HG03439 (cell line): ENCODE measurements at regions not wholly inside any gene's neighbourhood (a gene's known extent, or its start where the extent isn't known, plus 50 kb on each side); places are given as distances from the start of the nearest gene placed in this dataset.
"Not testable (repeated sequence)": the region's sequence is repeated elsewhere in the genome, so short reads cannot be mapped to it uniquely, and the experiment has no call there.

Experiments
- ATAC-seq: cut with Tn5 transposase; IDR thresholded peaks from one replicate; pipeline ENCODE4 v1.9.1; 2021; ENCODE audit warnings: mild to moderate bottlenecking, moderate library complexity; ENCODE audit not compliant: unreplicated experiment

GRCh38 chr6:166253778-166254204, 54.4 kb downstream of the PRR18 start:
- ATAC-seq: no peak

- ATAC-seq: no peak
Measured at GRCh38 chr6:166253281-166253681, 54.9 kb downstream of the PRR18 start.

DNA sequence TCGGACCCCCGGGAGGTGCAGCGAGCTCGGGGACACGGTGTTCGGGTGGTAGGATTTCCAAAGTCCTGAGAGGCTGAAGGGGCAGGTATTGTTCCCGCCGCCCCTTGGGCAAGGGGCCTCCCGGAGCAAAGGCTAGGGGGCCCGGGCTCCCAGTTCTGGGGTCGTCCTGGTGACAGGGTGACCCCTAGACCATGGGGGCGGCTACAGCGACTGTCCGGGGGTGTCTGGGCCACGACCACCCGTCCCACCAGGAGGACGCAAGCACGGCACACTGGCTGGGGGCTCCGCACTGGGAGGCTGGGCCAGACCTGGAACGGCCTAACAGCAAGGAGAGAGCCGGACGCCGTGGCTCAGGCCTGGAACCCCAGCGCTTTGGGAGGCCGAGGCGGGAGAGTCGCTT, 55.6 kb downstream of the PRR18 start:
- no peak for ATAC-seq

GRCh38 chr6:166251655-166252054, 56.5 kb downstream of the PRR18 start:
- ATAC-seq: no peak

DNA sequence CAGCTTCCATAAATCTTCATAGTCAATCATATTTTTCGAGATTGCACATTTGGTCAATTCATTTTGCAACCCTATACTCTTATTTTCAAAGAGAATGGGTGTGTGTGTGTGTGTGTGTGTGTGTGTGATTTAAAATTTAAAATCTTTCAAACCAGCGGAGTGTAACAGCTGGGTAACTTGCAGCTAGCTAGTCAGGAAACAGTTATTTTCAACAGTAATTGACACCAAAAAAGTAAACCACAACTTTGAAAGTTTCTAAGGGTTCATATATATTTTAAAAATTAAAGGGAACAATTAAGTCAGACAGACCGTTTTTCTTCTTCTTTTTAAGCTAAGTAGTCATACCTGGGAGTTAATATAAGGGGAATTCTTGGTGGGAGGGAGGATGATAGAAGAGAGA, 57.0 kb downstream of the PRR18 start:
- no peak for ATAC-seq

DNA sequence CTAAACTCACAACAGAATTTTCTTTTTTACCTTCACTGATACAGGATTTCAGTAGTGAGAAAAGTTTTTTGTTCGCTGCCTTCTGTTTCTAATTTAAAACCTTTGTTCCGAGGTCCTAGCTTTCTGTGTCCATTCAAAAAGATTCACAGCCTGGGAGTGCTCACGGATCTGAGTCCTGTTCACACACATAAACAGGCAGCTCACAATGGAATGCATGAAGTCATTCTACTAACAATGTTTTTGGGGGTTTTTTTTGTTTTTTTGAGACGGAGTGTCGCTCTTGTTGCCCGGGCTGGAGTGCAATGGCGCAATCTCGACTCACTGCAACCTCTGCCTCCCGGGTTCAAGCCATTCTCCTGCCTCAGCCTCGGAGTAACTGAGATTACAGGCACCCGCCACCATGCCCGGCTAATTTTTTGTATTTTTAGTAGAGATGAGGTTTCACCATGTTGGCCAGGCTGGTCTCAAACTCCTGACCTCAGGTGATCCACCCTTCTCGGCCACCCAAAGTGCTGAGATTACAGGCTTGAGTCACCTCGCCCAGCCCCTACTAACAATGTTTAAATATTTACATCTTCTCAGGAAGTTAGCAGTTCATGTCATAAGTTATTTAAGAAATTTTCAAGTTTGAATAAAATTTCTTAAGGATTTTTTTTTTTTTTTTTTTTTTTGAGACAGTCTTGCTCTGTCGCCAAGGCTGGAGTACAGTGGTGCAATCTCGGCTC, 59.0 kb downstream of the PRR18 start:
- not testable (repeated sequence) for ATAC-seq

- ATAC-seq: no peak
Measured at GRCh38 chr6:166245148-166245547, 63.0 kb downstream of the PRR18 start.

DNA sequence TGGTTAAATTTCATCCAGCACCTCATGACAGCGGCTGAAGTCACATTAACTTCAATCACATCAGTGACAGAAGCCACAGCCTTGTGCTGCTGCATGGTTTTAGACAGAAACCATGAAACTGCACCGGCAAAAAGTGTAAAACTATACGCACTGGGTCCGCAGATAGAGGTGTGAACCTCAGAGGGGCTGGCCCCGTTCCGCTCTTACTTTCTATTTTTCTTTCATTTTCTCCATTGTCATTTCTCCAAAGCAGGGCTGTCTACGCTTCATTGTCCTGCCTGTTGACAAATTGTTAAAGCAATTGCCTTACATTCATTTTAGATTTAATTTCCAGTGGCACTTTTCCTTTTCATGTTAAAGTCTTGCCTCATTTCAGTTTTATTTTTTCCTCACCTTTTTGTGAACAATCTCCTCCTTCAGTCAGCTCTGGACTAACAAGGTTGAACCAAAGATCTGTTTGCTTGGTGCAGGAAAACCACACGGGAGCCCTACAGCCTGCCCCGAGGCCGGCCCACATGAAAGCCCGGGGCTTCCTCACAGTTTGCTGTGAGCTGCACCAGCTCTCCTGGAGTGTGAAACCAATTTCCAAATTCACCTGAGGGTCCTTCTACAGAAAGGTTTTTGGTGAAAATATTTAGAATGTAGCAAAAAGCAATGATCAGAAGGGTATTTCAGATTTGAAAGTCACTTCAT, 63.7 kb downstream of the PRR18 start:
- ATAC-seq: peak; percentile 89

- no peak for ATAC-seq
Measured at GRCh38 chr6:166242888-166243287, 65.3 kb downstream of the PRR18 start.

DNA sequence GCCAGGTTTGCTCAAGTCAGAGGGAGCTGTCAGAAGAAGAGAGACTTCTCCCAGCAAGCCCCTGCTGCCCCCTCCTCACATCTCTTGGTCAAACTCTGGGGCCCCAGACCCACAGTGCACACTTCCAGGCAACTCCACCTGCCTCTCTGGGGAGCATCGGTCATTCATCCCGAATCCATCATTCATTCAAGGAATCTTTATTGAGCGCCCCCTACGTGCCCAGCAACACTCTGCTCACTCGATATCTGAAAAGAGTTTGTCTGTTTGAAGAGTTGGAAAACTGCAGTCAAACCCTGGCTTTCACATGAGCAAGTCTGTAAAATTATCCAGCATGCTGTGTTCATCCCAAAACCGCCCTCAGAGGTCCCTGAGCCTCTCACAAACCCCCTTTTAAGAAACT, 66.2 kb downstream of the PRR18 start:
- no peak for ATAC-seq

DNA sequence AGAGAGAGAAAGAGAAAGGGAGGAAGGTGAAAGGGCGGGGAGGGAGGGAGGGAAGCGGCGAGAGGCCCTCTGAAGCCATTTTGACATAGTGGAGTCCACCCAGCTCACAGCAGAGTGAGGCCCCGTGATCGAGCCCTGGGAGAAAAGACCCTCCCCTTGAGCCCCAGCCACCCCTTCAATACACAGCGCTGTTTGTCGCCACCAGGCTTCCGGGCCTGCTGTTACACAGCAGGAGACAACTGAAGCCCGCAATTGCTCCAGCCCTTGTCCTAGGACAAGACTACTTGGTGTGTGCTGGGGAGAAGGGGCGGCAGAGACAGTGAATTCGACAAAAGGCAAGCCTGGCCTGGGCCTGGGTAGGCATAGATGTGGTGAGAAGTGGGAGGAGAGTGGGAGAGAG, 67.3 kb downstream of the PRR18 start:
- ATAC-seq: no peak

GRCh38 chr6:166237617-166238016, 70.0 kb upstream of the TBXT start:
- ATAC-seq: no peak

DNA sequence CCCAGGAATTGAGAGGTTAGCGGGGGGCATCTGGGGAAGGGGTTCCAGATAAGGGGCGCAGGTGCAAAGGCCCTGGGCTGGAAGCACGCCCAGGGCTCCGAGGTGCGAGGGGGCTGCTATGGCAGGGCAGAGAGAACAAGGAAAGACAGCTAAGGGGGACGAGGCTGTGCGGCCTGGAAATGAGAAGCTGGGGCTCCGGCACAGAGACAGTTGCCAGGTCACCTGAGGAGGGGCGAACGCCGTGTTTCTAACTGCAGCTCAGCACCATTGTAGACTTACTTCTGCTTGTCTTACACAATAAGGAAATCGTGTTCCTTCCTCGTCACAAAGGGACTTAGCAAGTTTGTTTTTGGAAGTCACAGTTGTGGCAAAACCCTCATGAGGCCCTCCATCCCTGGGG, 68.9 kb upstream of the TBXT start:
- ATAC-seq: no peak

DNA sequence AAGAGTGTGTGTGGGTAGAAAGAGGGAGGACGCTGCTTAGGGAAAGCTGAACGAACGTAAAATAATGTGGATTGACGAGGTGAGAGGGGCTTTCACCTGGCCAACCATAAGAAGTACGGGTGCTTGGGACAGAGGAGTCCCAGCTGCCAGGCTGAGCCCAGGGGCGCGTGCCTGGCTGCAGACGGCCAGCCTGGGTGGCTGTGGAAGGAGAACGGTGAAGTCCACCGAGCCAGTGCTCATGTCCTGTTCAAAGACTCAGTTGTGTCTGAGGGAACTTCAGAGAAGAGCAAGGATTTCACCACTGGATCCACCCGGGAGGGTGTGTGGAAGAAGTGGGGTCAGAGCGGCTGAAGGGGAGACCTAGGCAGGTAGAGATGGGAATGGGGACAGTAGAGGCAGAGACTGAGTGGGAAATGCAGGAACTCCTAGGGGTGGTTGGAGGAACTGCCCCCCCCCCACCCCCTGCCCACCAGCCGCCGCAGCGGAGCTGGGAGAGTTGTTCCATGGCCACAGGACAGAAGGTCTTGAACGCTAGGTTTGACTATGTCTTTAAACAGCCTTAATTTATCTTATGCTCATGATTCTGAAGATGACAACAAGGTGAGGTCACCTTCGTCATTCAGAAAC, 68.1 kb upstream of the TBXT start:
- no peak for ATAC-seq

DNA sequence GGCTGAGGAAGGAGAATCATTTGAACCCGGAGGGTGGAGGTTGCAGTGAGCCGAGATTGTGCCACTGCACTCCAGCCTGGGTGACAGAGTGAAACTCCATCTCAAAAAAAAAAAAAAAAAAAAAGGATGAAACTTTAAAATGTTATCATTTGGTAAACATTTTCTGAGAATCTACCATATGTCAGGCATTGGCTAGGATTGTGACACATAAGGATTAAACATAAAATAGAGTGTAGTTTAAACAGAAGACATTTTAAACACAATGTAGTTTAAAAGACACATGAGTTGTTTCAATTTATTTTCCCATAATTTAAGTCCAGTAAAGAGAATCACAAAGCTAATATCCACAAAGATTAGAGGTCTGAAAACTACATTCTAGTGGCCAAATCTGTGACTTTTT, 63.5 kb upstream of the TBXT start:
- not testable (repeated sequence) for ATAC-seq

DNA sequence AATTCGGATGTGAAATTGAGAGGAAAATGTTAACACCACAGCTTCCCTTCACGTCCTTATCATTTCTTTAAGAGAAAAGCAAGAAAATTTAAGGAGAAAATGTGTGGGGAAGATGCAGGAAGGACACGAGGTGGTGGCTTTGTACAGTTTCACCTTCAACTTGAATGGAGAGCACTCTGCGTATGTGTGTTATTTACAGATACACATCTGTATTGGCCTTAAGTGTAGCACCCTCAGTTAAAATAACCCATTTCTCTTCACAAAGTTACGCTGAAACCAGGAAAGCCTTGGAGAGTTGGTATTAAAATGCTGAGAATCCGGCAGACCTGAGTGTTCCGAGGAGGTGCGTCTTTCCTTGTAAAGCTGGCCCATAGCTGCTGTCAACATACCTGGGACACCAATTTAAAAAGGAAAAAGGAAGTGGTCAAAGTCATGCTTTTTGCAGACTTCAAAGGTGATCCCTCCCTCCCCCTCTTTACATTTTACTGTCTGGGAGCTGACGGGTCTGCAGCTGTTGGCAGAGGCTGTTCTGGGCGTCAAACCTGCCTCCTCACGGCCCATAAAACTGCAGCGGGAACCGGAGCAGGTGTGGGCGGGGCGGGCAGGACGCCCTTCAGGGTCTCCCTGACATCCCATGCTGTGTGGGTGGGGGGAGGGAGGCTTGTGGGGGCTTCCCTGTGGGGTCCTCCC, 61.3 kb upstream of the TBXT start:
- no peak for ATAC-seq

DNA sequence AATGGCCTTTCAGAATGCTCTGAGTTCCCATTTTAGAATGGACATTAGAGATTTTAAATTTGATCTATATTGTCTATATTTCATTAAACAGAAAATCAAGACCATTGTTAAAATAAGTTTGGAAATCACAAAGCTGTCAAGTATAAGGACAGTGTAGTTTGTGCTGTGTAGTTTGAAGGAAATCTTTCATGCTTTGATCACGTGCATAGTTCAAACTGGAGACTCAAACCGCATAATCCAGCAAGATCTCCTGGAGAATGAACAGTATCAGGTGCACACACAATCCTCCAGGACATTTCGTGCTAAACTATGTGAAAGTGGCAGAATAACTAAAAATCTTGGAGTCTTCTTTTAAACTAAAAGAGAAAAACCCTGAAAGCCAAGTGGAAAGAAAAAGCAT, 60.8 kb upstream of the TBXT start:
- ATAC-seq: no peak

- no peak for ATAC-seq
Measured at GRCh38 chr6:166223079-166223478, 55.4 kb upstream of the TBXT start.

DNA sequence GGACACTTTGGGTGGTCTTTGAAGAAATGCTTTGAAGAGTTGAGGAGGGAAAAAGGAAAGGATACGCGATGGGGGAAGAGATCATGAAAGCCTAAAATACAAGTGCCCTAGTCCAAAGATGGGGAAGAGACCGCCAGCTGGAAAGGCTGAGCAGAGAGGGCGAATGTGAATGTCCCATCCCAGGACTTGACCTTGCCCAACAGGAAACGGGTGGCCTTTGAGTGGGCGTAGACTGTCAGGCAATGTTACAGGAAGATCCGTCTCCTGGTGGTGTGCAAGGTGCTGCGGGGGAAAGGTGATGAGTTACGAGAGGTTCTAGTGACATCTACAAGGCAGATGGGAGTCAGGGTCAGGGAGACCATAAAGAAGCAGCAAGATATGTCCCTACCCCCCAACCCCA, 55.0 kb upstream of the TBXT start:
- no peak for ATAC-seq

DNA sequence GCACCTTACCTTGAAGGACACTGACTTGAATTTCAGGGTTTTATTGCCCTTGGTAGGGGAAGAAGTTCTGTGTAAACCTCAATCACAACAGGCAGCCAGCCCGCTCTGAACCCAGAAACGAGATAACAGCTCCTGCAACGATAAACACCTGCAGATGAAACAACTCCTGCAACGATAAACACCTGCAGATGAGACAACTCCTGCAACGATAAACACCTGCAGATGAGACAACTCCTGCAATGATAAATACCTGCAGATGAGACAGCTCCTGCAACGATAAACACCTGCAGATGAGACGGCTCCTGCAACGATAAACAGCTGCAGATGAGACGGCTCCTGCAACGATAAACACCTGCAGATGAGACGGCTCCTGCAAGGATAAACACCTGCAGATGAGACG, 54.0 kb upstream of the TBXT start:
- no peak for ATAC-seq

DNA sequence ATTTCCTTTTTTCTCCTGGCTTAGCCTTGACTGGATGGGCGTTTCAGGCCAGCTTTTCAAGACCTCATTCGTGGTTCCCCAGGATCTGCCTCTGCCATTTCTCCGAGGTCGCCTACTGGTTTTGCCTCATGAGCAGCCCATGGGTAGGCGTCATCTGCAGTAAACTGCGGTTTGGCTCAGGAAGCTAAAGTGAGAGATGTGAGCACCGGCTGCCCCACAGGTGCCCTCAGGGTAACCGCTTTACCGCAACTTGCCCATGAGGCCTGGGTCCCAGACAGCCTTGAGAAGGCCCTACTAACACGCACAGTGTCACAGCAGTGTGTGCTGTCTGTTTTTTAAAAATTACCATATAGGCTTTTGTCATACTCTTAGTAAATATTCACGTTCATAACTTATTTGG, 53.4 kb upstream of the TBXT start:
- ATAC-seq: no peak
